ENCODE measurements at regions not wholly inside any gene's neighbourhood (a gene's known extent, or its start where the extent isn't known, plus 50 kb on each side); places are given as distances from the start of the nearest gene placed in this dataset.

DNA sequence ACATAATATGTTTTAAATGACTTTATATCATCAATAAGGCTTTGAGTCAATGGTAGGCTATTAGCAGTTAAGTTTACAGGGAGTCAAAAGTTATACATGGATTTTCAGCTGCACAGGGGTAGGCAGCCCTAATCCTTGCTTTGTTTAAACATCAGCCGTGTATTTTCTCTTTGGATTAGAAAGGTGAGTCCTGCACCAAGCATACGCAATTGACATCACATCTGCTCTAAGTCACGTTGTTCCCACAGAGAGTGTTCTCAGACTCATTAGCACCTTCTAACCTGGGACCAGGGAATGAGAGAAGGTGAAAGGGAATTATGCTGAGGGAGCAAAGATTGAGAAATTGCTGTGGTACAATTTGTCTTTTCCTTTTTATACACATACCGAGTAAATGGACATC lies 148.6 kb upstream of the ZNF804B start:
- TF ChIP-seq EZH2 (IDR thresholded peaks at IDR 0.05) (no peak), POLR2AphosphoS5 (IDR thresholded peaks at IDR 0.05; ENCODE audit: borderline replicate concordance, low read depth, low read length) (no peak)

Data from SK-N-MC (cell line).